ENCODE measurements at regions not wholly inside any gene's neighbourhood (a gene's known extent, or its start where the extent isn't known, plus 50 kb on each side); places are given as distances from the start of the nearest gene placed in this dataset.
"Not testable (repeated sequence)": the region's sequence is repeated elsewhere in the genome, so short reads cannot be mapped to it uniquely, and the experiment has no call there.

GRCh38 chr1:149712154-149712927 lies 70.2 kb upstream of the FCGR1A start:
- not testable (repeated sequence) for TF ChIP-seq MAX (IDR thresholded peaks at IDR 0.05); CTCF (IDR thresholded peaks at IDR 0.05); MAZ (IDR thresholded peaks at IDR 0.05; ENCODE audit: borderline replicate concordance, low read depth, low read length); JUNB (IDR thresholded peaks at IDR 0.05); FOSL2 (IDR thresholded peaks at IDR 0.05); FOSL2 (CRISPR knock-in tag; IDR thresholded peaks at IDR 0.05); EP300 (IDR thresholded peaks at IDR 0.05); ZFP36 (IDR thresholded peaks at IDR 0.05; ENCODE audit: borderline replicate concordance, partially characterized antibody); POLR2A (IDR thresholded peaks at IDR 0.05; ENCODE audit: low read length)
